ENCODE measurements at regions not wholly inside any gene's neighbourhood (a gene's known extent, or its start where the extent isn't known, plus 50 kb on each side); places are given as distances from the start of the nearest gene placed in this dataset.

DNA sequence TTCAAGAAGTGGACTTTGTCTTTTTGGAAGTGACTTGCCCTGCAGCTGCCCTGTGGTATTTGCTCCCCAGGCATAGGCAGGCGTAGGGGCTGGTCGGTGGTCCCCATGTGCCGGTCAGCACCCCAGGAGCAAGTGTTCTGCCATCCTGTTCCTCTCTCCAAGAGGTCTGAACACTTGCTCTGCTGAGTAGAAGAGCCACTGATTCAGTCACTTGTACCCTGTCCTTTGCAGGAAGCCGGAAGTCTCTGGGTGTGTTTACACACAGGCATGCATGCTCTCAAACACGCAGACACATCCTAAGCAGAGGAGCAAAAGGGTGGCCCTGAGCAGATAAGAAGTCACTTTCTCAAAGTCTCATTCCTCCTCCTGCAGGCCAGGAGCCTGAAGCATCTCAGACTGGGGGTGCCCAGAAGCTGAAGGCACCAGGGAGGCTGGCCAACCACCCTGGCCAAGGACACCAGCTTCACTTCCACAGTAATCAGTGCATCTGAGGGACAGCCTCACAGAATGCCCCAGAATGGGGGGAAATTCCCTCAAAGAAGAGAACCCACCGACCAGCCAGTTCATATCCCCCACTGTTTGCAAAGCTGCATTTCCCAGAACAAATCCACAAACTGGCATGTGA lies 88.7 kb upstream of the POMGNT2 start:
- DNase-seq (ENCODE audit: low read depth): no peak
- H3K4me3 ChIP-seq (replicated peaks; ENCODE audit: low read depth, low read length): no peak overlapping the region
- TF ChIP-seq, protein P1, sequence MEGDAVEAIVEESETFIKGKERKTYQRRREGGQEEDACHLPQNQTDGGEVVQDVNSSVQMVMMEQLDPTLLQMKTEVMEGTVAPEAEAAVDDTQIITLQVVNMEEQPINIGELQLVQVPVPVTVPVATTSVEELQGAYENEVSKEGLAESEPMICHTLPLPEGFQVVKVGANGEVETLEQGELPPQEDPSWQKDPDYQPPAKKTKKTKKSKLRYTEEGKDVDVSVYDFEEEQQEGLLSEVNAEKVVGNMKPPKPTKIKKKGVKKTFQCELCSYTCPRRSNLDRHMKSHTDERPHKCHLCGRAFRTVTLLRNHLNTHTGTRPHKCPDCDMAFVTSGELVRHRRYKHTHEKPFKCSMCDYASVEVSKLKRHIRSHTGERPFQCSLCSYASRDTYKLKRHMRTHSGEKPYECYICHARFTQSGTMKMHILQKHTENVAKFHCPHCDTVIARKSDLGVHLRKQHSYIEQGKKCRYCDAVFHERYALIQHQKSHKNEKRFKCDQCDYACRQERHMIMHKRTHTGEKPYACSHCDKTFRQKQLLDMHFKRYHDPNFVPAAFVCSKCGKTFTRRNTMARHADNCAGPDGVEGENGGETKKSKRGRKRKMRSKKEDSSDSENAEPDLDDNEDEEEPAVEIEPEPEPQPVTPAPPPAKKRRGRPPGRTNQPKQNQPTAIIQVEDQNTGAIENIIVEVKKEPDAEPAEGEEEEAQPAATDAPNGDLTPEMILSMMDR (IDR thresholded peaks at IDR 0.05; ENCODE audit: low read length, missing control alignments): no peak

DNA sequence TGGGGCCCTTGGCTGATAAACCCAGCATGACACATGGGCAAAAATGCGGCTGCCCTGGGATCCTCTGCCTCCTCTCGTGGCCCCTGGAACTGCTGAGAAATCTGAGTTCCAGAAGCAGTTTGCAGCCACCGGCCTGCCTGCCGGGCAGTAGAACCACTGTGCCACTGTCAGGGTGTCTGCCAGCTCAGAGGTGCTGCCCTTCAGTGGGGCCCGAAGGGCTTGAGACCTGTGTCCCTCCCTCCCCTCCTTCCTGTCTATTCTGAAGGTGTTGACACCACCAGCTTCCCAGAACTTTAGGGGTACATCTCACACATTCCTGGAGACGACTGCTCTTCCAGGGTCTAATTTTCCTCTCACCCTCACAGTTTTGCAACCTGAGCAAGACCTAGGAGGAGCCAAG lies 88.2 kb upstream of the POMGNT2 start:
- DNase-seq (ENCODE audit: low read depth): no peak
- H3K4me3 ChIP-seq (replicated peaks; ENCODE audit: low read depth, low read length): no peak overlapping the region
- TF ChIP-seq, protein P1 (IDR thresholded peaks at IDR 0.05; ENCODE audit: low read length, missing control alignments): no peak

DNA sequence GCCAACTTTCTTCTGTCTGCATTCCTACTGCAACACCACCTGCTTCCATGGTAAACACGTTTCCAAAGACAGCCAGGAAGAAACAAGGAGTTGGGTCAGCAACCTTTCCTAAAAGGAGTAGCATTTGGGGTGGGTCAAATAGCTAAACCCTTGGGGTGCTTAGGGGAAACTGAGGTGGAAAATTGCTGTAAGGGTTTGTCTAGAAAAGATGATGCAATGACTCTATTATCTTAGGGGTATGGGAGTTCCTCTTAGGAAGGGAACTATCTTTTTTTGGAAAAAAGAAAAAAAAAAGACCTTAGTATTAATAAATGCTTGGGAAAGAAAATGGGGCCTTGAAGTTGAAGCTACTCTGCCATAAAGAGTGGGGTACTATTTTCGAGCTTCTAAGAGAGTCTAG lies 86.1 kb upstream of the POMGNT2 start:
- TF ChIP-seq, protein P1 (IDR thresholded peaks at IDR 0.05; ENCODE audit: low read length, missing control alignments): no peak
- no peak for DNase-seq (ENCODE audit: low read depth)
- H3K4me3 ChIP-seq (replicated peaks; ENCODE audit: low read depth, low read length): no peak overlapping the region

DNA sequence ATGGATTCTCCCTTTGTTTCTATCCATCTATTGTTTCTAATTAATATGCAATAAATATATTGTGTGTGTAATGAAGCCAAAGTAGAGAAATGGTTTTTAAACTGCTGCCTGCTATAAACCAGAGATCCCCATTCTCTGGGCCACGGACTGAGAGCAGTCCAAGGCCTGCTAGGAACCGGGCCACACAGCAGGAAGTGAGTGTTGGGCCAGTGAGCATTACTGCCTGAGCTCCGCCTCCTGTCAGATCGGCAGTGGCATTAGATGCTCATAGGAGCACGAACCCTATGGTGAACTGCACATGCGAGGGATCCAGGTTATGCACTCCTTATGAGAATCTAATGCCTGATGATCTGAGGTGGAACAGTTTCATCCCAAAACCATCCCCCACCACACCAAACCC lies 85.2 kb upstream of the POMGNT2 start:
- no peak for DNase-seq (ENCODE audit: low read depth)
- TF ChIP-seq, protein P1 (IDR thresholded peaks at IDR 0.05; ENCODE audit: low read length, missing control alignments): no peak
- H3K4me3 ChIP-seq (replicated peaks; ENCODE audit: low read depth, low read length): no peak overlapping the region

DNA sequence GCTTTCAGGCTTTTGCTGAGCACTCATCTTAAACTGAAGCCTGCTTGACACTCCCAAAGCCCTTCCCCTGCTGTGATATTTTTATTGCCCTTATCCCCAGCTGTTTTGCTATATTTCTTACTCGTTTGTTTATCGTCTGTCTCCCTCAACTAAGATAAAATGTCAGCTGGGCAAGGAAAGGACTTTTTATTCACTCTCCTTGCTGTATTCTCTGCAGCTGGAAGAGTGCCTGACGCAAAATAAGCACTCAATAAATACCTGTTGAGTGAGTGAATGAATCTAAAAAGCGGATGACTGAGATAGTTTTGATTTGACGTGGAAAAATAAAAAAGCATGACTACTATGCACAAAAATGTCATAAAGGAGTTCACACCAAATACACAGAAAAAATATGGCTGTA lies 84.8 kb upstream of the POMGNT2 start:
- peak; percentile 64 for DNase-seq (ENCODE audit: low read depth)
- no peak overlapping the region for H3K4me3 ChIP-seq (replicated peaks; ENCODE audit: low read depth, low read length)
- TF ChIP-seq, protein P1 (IDR thresholded peaks at IDR 0.05; ENCODE audit: low read length, missing control alignments): no peak

DNA sequence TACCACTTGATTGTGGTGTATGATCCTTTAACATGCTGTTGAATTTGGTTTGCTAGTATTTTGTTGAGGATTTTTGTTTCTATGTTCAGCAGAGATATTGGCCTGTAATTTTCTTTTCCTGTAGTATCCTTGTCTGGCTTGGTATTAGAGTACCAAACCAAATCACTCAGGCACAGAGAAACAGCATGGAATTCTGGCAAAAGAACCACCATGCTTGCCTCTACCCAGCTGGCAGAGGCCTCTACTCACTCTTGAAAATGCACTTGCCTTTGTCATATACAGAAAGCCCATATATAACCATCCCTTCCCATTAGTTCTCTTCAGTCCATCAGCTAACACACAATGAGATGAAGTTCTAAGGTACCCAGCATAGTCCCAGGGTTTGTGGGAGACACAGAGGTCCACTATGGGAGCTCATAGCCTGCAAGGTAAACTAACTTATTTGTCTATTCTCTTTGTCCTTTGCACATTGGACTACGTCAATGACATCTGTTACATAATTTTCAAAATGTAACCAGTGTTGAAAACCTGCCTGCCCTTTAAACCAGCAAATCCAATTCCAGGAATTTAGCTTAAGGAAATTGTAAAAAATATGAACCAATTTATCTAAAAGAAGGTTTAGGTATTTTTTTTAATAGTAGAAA lies 82.1 kb upstream of the POMGNT2 start:
- H3K4me3 ChIP-seq (replicated peaks; ENCODE audit: low read depth, low read length): no peak overlapping the region
- no peak for DNase-seq (ENCODE audit: low read depth)
- TF ChIP-seq, protein P1 (IDR thresholded peaks at IDR 0.05; ENCODE audit: low read length, missing control alignments): no peak

DNA sequence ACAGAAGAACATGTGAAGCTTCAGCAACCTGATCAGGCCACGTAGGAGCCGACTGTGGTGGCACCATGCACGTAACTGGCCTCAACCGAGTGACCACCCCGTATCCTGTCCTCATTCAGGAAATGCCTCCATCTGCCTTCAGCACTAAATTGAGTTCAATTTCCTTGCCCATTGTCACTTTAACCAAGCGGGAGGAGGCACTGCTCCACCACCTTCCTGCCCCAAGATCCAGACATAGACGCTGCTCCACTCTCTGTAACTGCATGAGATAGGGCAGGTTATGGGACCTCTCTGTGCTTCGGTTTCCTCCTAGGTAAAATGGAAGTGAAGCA lies 80.1 kb upstream of the POMGNT2 start:
- TF ChIP-seq, protein P1 (IDR thresholded peaks at IDR 0.05; ENCODE audit: low read length, missing control alignments): no peak
- H3K4me3 ChIP-seq (replicated peaks; ENCODE audit: low read depth, low read length): no peak overlapping the region
- no peak for DNase-seq (ENCODE audit: low read depth)

Data from fibroblast of pulmonary artery (primary cell).